Activated CD8-positive, alpha-beta memory T cell treated with anti-CD3 and anti-CD28 coated beads, Interleukin-2, amount 50 U/mL, for 48 hours (primary cell): ENCODE measurements at regions not wholly inside any gene's neighbourhood (a gene's known extent, or its start where the extent isn't known, plus 50 kb on each side); places are given as distances from the start of the nearest gene placed in this dataset.

Experiments
- DNase-seq: peaks from one replicate; pipeline ENCODE4 v3.0.0-alpha.2; 2020

- no peak for DNase-seq
Observed at GRCh38 chr3:67745296-67745695, 90.9 kb upstream of the SUCLG2 start.

- no peak for DNase-seq
Observed at GRCh38 chr3:67744699-67745098, 90.3 kb upstream of the SUCLG2 start.

DNA sequence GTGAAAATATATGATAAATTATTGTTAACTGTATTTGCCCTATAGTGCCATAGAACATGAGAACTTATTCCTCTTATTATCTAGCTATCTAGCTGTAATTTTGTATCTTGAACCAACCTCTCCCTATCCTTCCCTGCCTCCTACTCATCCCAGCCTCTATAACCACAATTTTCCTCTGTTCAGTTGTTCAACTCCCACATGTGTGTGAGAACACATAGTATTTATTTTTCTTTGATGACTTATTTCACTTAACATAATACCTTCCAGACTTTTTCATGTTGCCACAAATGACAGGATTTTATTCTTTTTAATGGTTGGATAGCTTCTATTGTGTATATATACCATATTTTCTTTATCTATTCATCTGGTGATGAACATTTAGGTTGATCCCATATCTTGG lies 85.4 kb upstream of the SUCLG2 start:
- DNase-seq: no peak

DNA sequence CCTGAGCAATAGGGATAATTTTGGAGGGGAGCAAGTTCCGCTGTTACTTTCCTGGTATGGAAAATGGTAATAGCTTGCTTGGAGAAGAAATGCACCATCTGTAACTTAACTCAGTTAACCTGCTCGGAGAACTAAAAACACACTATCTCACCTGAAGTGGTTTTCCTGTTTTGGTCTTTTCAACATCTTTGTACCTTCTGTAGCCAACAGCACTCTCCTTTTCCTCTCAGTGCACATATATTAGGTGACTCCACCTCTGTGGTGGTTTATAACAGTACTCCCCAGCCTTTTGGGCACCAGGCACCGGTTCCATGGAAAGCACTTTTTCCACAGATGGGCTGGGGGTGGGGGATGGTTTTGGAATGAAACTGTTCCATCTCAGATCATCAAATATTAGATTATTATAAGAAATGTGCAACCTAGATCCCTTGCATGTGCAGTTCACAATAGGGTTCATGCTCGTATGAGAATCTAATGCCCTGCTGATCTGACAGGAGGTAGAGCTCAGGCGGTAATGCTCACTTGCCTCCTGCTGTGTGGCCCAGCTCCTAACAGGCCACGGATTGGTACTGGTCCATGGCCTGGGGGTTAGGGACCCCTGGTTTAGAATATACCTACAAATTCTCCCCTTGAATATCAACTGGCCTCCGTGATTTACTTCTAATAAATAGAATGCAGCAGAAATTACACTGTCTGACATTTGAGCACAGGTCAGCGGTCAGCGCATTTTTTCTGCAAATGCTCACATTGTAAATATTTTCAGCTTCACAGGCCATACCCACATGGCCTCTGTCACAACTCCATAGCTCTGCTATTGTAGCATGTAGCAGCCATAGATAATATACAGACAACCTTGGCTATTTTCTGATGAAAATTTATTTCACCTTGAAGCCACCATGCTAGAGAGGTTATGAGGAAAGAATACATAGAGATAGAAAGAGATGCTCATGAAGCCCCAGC lies 83.8 kb upstream of the SUCLG2 start:
- no peak for DNase-seq

GRCh38 chr3:67737140-67737539 lies 82.7 kb upstream of the SUCLG2 start:
- DNase-seq: no peak

GRCh38 chr3:67733269-67733950 lies 79.0 kb upstream of the SUCLG2 start:
- no peak for DNase-seq

DNA sequence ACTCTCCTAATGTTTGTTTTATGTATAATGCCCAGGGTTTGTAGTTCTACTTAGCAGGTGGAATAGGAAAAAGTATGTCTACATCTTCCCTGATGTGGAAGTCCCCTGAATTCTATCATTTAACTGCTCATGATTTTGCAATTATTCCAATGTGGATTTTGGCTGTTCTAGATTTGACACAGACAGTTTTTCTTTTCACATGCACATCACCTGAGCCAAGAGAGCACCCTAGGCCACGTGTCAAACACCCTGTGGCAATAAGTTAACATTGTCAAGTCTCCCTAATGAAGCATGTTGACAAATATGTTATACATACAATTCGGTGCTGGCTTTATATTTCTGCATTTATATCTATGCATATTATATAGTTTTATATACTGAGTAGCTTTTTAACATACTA lies 70.0 kb upstream of the SUCLG2 start:
- no peak for DNase-seq

DNA sequence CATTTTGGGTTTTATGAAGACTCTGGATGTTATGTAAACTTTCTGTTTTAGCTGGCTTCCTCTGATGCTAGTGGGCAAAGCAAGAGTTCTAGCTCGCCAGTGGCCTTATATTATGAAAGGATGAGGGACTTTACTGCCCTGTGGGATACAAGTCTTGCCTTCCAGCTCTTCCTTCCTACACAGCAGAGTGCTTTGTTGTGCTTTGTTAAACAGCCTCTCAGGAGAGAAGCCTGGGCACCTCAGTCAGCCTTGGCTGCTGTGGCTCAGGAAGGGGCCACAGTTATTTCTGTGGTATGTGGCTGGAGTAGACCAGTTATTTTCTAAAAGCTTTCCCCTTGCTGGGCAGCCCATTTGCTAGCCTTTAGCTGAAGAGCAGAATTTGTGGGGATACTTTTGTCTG lies 69.5 kb upstream of the SUCLG2 start:
- DNase-seq: no peak

GRCh38 chr3:67719333-67719732 lies 64.9 kb upstream of the SUCLG2 start:
- no peak for DNase-seq

DNA sequence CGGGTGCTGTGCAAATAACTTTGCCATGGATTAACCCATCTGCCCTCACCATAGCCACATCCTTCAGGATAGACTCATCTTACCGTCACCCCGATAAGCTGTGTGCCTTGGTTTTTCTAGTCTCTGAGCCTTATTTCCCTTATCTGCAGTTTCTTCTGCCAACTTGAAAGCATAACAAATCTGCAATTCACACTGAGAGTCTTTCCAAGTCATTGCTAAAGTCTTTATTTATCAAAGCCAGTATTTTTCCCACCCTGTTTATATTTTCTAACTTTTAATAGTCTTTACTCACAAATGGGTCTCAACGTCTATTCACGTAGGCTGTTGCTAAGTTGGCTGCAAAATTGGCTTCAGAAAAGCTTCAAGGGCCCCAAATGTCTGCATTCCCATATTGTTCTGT lies 61.6 kb upstream of the SUCLG2 start:
- no peak for DNase-seq

DNA sequence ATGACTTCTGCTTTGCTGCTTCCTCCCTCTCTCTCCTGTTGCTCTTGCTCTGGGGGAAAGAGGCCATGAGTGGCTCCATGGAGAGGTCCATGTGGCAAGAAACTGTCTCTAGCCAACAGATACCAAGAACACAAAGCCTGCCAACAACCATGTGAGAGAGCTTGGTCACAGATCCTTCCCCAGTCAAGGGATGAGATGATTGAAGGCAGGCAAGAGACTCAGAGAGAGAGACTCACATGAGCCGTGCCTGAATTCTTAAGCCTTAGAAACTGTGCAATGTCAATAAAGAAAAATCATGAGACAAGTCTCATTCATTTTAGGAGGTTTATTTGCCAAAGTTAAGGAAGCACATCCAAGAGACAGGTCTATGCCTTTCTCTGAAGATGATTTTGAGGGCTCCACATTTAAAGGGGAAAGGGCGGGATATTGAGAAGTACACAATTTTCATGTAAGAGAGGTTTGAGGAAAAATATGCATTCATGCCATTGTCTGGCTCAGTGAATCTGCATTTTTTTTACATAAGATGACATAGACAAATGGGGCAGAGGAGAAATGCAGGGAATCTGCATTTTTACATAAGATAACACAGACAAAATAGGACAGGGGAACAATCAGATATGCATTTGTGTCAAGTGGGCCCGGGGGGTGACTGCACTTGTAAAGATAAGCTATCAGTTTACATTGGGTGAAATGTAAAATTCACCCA lies 59.5 kb upstream of the SUCLG2 start:
- DNase-seq: no peak

DNA sequence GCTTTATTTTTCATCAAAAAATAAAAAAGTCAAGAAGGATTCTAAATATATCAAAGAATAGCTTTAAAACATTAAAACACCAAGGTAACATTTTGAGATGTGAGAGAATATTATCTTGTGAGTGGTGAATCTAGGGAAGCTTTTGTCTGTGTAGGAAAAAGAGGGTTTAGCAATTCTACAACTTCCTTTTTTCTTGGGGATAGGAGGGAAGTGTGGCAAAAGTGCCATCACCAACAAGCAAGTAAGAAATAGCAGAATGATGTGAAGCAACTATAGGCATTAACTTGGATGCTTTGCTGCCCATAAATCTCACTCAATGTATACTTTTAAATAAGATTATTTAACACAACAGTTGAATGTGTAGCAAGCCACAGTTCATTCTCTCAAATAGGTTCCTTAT lies 57.8 kb upstream of the SUCLG2 start:
- DNase-seq: no peak

DNA sequence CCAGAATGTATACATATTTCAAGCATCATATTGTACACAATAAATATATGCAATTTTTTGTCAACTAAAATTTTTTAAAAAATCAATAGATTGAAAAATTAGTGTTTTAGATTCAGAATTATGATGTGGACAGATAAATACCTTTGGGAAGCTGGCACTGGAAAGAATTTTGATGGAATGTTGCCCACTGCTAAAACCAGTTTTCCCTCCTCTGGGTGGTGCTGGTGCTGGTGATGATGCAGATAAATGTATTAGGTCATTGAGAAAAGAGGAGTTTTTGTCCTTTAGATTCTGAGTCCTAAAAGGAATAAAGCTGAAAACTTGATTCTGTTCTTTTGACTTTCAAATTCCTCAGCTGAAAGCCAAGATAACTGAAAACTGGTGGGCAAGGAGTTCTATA lies 56.0 kb upstream of the SUCLG2 start:
- DNase-seq: no peak

GRCh38 chr3:67706934-67707333 lies 52.5 kb upstream of the SUCLG2 start:
- no peak for DNase-seq

- DNase-seq: no peak
Observed at GRCh38 chr3:67704322-67704721, 49.9 kb upstream of the SUCLG2 start.
